Gastroesophageal sphincter (tissue), 4 donors: ENCODE measurements at regions not wholly inside any gene's neighbourhood (a gene's known extent, or its start where the extent isn't known, plus 50 kb on each side); places are given as distances from the start of the nearest gene placed in this dataset.

Source experiments
- ATAC-seq: fragments of 150-250 bp; one replicate; pipeline ENCODE4 v1.9.1; 2016; ENCODE audit warnings: mild to moderate bottlenecking, moderate library complexity
- H3K27ac ChIP-seq, 4 donors: fragments of 200-600 bp; sonication (generic) in 3 of 4; 1 replicate in 3 of 4; 2 replicates in 1 of 4; pipeline ENCODE4 v1.5.1; 2016 to 2019
- H3K27me3 ChIP-seq: fragments of 200-600 bp; sonication (generic); one replicate; pipeline ENCODE4 v1.5.1; 2019
- H3K36me3 ChIP-seq, 2 donors: fragments of 200-600 bp; sonication (generic); one replicate each; pipeline ENCODE4 v1.5.1; 2019; ENCODE audit warnings: control low read depth in 1 of 2
- H3K4me1 ChIP-seq, 3 donors: fragments of 200-600 bp; sonication (generic); 1 replicate in 2 of 3; 2 replicates in 1 of 3; pipeline ENCODE4 v1.5.1; 2016 to 2019; ENCODE audit warnings: control low read depth in 2 of 3
- H3K4me3 ChIP-seq, 2 donors: fragments of 200-600 bp; sonication (generic); one replicate each; pipeline ENCODE4 v1.5.1; 2019; ENCODE audit warnings: mild to moderate bottlenecking in 1 of 2, moderate library complexity in 1 of 2
- H3K9me3 ChIP-seq, 3 donors: fragments of 200-600 bp; sonication (generic); one replicate each; pipeline ENCODE4 v1.5.1; 2017 to 2019; ENCODE audit warnings: control low read depth in 2 of 3
- CTCF ChIP-seq, 4 experiments: fragments of 200-600 bp in 2 of 4; fragments of 450-650 bp in 2 of 4; sonication (generic) in 1 of 4; IDR thresholded peaks; one replicate each; pipeline ENCODE4 v1.5.1; 2017 to 2019; ENCODE audit warnings: antibody characterized with exemption in 4 of 4, mild to moderate bottlenecking in 2 of 4, moderate library complexity in 2 of 4
- EP300 ChIP-seq: sonication (generic); formaldehyde crosslinking; IDR thresholded peaks from one replicate; pipeline ENCODE4 v1.6.1; 2017; ENCODE audit warnings: antibody characterized with exemption, mild to moderate bottlenecking
- POLR2A ChIP-seq, 2 donors: fragments of 450-650 bp; IDR thresholded peaks; one replicate each; pipeline ENCODE4 v1.6.1; 2017; ENCODE audit warnings: antibody characterized with exemption in 2 of 2, mild to moderate bottlenecking in 2 of 2, moderate library complexity in 1 of 2
- POLR2AphosphoS5 ChIP-seq: sonication (generic); formaldehyde crosslinking; IDR thresholded peaks from one replicate; pipeline ENCODE4 v1.6.1; 2017; ENCODE audit warnings: antibody characterized with exemption
- WGBS, 2 donors: methylation state at CpG; one replicate each; pipeline ENCODE4 v1.1.5; 2018; ENCODE audit warnings: low coverage in 1 of 2; 5-methylcytosine and 5-hydroxymethylcytosine counted together

- Histone ChIP-seq H3K27me3 (no peaks in the 10 kb centered on the region), H3K4me3 (no peak overlapping the region), H3K27ac (no peak overlapping the region), H3K9me3 (no peaks in the 10 kb centered on the region), H3K36me3 (no peaks in the 10 kb centered on the region), H3K4me1 (no peaks in the 10 kb centered on the region)
- 67 to 78% methylated on average over 2 of the region's 2 CpGs for WGBS, 2 donors
- TF ChIP-seq EP300 = no peak
- TF ChIP-seq POLR2A (IDR thresholded peaks at IDR 0.05) = no peak
- TF ChIP-seq CTCF (IDR thresholded peaks at IDR 0.05) = no peak
- no peak for TF ChIP-seq POLR2AphosphoS5
- no peak for ATAC-seq
Observed at GRCh38 chr14:83416476-83416875, 1882.8 kb upstream of the SEL1L start.

- WGBS, 2 donors = 50 to 64% methylated on average over 4 of the region's 4 CpGs
- no peaks in the 10 kb centered on the region for H3K9me3 ChIP-seq
- TF ChIP-seq POLR2AphosphoS5 = no peak
- TF ChIP-seq EP300 = no peak
- TF ChIP-seq POLR2A (IDR thresholded peaks at IDR 0.05) = no peak
- TF ChIP-seq CTCF (IDR thresholded peaks at IDR 0.05) = no peak
- no peaks in the 10 kb centered on the region for H3K27me3 ChIP-seq
- ATAC-seq = no peak
- H3K36me3 ChIP-seq = no peaks in the 10 kb centered on the region
- no peaks in the 10 kb centered on the region for H3K4me1 ChIP-seq
- H3K27ac ChIP-seq = no peak overlapping the region
- no peak overlapping the region for H3K4me3 ChIP-seq
Observed at GRCh38 chr14:83419420-83419819, 1885.8 kb upstream of the SEL1L start.

- no peaks in the 10 kb centered on the region for H3K36me3 ChIP-seq
- no peaks in the 10 kb centered on the region for H3K9me3 ChIP-seq
- no peak overlapping the region for H3K27ac ChIP-seq
- no peak for ATAC-seq
- no peaks in the 10 kb centered on the region for H3K4me1 ChIP-seq
- no peak for TF ChIP-seq EP300
- no peak for TF ChIP-seq CTCF (IDR thresholded peaks at IDR 0.05)
- no peak for TF ChIP-seq POLR2AphosphoS5
- TF ChIP-seq POLR2A (IDR thresholded peaks at IDR 0.05) = no peak
- H3K27me3 ChIP-seq = no peaks in the 10 kb centered on the region
- WGBS, 2 donors = 75 to 76% methylated on average over 2 of the region's 2 CpGs
- H3K4me3 ChIP-seq = no peak overlapping the region
Observed at GRCh38 chr14:83421711-83422110, 1888.1 kb upstream of the SEL1L start.

- ATAC-seq = no peak
Observed at GRCh38 chr14:83425138-83425537, 1891.5 kb upstream of the SEL1L start.

GRCh38 chr14:83425706-83426105 is 1892.1 kb upstream of the SEL1L start:
- Histone ChIP-seq H3K27me3 (no peaks in the 10 kb centered on the region), H3K9me3 (no peaks in the 10 kb centered on the region), H3K36me3 (no peaks in the 10 kb centered on the region), H3K27ac (no peak overlapping the region), H3K4me1 (no peaks in the 10 kb centered on the region), H3K4me3 (no peak overlapping the region)
- no peak for ATAC-seq
- no peak for TF ChIP-seq POLR2AphosphoS5
- TF ChIP-seq CTCF (IDR thresholded peaks at IDR 0.05) = no peak
- no peak for TF ChIP-seq POLR2A (IDR thresholded peaks at IDR 0.05)
- TF ChIP-seq EP300 = no peak
- 89 to 94% methylated on average over 2 of the region's 2 CpGs for WGBS, 2 donors

More at GRCh38 chr14:83425138-83425537, 1891.5 kb upstream of the SEL1L start:
- Histone ChIP-seq H3K27me3 (no peaks in the 10 kb centered on the region), H3K36me3 (no peaks in the 10 kb centered on the region), H3K27ac (no peak overlapping the region), H3K4me3 (no peak overlapping the region), H3K4me1 (no peaks in the 10 kb centered on the region), H3K9me3 (no peaks in the 10 kb centered on the region)
- TF ChIP-seq POLR2AphosphoS5 (no peak), EP300 (no peak), POLR2A (IDR thresholded peaks at IDR 0.05) (no peak), CTCF (IDR thresholded peaks at IDR 0.05) (no peak)
